HG02678 (cell line): ENCODE measurements at regions not wholly inside any gene's neighbourhood (a gene's known extent, or its start where the extent isn't known, plus 50 kb on each side); places are given as distances from the start of the nearest gene placed in this dataset.

Source experiments
- ATAC-seq: cut with Tn5 transposase; IDR thresholded peaks from one replicate; pipeline ENCODE4 v1.9.1; 2021; ENCODE audit warnings: mild to moderate bottlenecking, moderate library complexity; ENCODE audit not compliant: unreplicated experiment

- ATAC-seq, result no peak
These were observed 92.7 kb upstream of the AKR1E2 start for GRCh38 chr10:4733150-4733842.

GRCh38 chr10:4730998-4731397, 95.0 kb upstream of the AKR1E2 start:
- ATAC-seq, result no peak

GRCh38 chr10:4725917-4726606, 99.9 kb upstream of the AKR1E2 start:
- no peak for ATAC-seq

GRCh38 chr10:4723860-4724259, 102.1 kb upstream of the AKR1E2 start:
- no peak for ATAC-seq

GRCh38 chr10:4721999-4722753, 103.8 kb upstream of the AKR1E2 start:
- no peak for ATAC-seq

GRCh38 chr10:4720463-4720862, 105.5 kb upstream of the AKR1E2 start:
- ATAC-seq, result no peak

GRCh38 chr10:4719671-4720070, 106.3 kb upstream of the AKR1E2 start:
- ATAC-seq, result no peak

- no peak for ATAC-seq
These were observed 107.0 kb upstream of the AKR1E2 start for GRCh38 chr10:4719036-4719435.

- ATAC-seq, result no peak
These were observed 107.5 kb upstream of the AKR1E2 start for GRCh38 chr10:4718544-4718943.

- no peak for ATAC-seq
These were observed 108.3 kb upstream of the AKR1E2 start for GRCh38 chr10:4717670-4718069.

GRCh38 chr10:4710858-4711257, 115.1 kb upstream of the AKR1E2 start:
- ATAC-seq, result no peak

GRCh38 chr10:4708123-4708759, 117.8 kb upstream of the AKR1E2 start:
- no peak for ATAC-seq

GRCh38 chr10:4707221-4707620, 118.8 kb upstream of the AKR1E2 start:
- no peak for ATAC-seq

- no peak for ATAC-seq
These were observed 121.9 kb upstream of the AKR1E2 start for GRCh38 chr10:4704034-4704545.

GRCh38 chr10:4701016-4701415, 125.0 kb upstream of the AKR1E2 start:
- no peak for ATAC-seq

- no peak for ATAC-seq
These were observed 125.9 kb upstream of the AKR1E2 start for GRCh38 chr10:4699950-4700730.

- no peak for ATAC-seq
These were observed 127.9 kb upstream of the AKR1E2 start for GRCh38 chr10:4698075-4698474.

GRCh38 chr10:4696186-4696585, 129.8 kb upstream of the AKR1E2 start:
- ATAC-seq, result no peak

- no peak for ATAC-seq
These were observed 132.0 kb upstream of the AKR1E2 start for GRCh38 chr10:4693967-4694366.

GRCh38 chr10:4692206-4692605, 133.8 kb upstream of the AKR1E2 start:
- ATAC-seq, result no peak
